IMR-90 (cell line): ENCODE measurements at regions not wholly inside any gene's neighbourhood (a gene's known extent, or its start where the extent isn't known, plus 50 kb on each side); places are given as distances from the start of the nearest gene placed in this dataset.

Source experiments
- POLR2A ChIP-seq: IDR thresholded peaks from 2 replicates; pipeline ENCODE4 v1.6.1; 2012; ENCODE audit warnings: mild to moderate bottlenecking, low read depth, low read length
- SMC3 ChIP-seq: fragments of 150-350 bp; IDR thresholded peaks from 2 replicates; pipeline ENCODE4 v1.6.1; 2016; ENCODE audit warnings: low read depth, mild to moderate bottlenecking, antibody characterized with exemption, low read length, moderate library complexity
- TF ChIP-seq, protein P1 (sequence below): fragments of 150-350 bp; IDR thresholded peaks from 2 replicates; pipeline ENCODE4 v1.6.1; 2017; ENCODE audit warnings: mild to moderate bottlenecking, antibody characterized with exemption, low read length, low read depth

DNA sequence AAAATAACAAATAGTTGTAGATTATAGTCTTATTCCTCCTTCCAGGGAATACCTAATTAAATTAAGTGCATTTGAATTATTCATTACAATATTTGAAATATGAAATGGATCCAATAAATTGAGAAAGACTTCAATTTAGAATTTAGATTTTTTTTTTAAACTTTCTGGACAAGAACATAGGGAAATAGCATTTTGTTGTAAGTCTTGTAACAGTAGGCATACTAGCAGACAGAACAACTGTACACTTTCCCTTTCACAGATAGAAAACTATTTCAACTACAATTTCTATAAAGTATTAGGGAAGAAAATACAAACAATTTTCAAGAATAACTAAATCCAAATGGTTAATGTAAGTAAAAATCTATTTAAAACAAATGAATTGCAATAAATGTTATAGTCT is 577.5 kb downstream of the USP25 start:
- TF ChIP-seq SMC3 (no peak), POLR2A (no peak)
- TF ChIP-seq, protein P1, sequence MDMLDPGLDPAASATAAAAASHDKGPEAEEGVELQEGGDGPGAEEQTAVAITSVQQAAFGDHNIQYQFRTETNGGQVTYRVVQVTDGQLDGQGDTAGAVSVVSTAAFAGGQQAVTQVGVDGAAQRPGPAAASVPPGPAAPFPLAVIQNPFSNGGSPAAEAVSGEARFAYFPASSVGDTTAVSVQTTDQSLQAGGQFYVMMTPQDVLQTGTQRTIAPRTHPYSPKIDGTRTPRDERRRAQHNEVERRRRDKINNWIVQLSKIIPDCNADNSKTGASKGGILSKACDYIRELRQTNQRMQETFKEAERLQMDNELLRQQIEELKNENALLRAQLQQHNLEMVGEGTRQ: no peak
